Hepatic stellate cell (primary cell): ENCODE measurements at regions not wholly inside any gene's neighbourhood (a gene's known extent, or its start where the extent isn't known, plus 50 kb on each side); places are given as distances from the start of the nearest gene placed in this dataset.

Source experiments
- DNase-seq: peaks from one replicate; pipeline ENCODE4 v3.0.0; 2011; ENCODE audit warnings: low spot score

- no peak for DNase-seq
Measured at GRCh38 chr5:72046106-72046505, 61.2 kb upstream of the MAP1B start.

DNA sequence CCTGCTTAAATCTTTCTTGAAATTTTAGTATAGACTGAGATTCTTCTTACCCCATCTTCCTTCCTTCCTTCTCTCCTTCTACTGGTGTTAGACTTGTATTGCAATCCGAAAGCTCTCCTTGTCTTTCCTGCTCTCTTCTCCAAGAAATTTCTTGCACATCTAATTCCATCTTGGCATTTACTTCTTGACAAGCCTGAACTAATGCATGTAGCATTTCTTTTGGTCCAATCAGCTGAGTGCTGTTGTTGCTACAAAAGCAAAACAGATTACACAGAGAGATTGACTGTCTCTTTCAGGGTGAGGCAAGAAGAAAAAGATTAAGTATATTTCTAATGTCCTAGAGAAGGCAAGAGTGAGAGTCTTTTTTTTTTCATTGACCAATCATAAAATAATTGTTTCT is 51.6 kb upstream of the MAP1B start:
- DNase-seq, result no peak
